Smooth muscle cell of the brain vasculature (primary cell): ENCODE measurements at regions not wholly inside any gene's neighbourhood (a gene's known extent, or its start where the extent isn't known, plus 50 kb on each side); places are given as distances from the start of the nearest gene placed in this dataset.
"Not testable (repeated sequence)": the region's sequence is repeated elsewhere in the genome, so short reads cannot be mapped to it uniquely, and the experiment has no call there.

ENCODE experiments used
- DNase-seq: peaks from one replicate; pipeline ENCODE4 v3.0.0-alpha.2; 2012; ENCODE audit warnings: low read depth, low spot score

GRCh38 chr14:50018201-50018932 is 98.0 kb downstream of the VCPKMT start:
- DNase-seq = no peak

- DNase-seq = no peak
Measured at GRCh38 chr14:50018933-50019210, 97.5 kb downstream of the VCPKMT start.

DNA sequence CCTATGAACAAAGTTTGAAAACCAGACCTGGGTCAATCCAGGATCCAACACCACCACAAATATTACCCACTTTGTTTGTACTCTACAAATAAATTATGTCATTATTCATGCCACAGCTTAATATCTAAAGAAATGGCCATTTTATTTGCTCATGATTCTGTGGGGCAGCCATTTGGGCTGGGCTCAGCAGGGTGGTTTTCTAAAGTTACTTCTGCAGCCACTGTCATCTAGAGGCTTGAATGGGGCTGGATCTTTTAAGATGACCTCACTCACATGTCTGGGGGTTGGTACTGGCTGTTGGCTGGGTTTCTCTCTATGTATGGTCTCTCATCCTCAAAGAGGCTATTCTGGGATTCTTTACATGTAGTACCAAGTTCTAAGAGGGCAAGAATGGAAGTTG is 96.2 kb downstream of the VCPKMT start:
- no peak for DNase-seq

GRCh38 chr14:50020799-50021198 is 95.6 kb downstream of the VCPKMT start:
- DNase-seq = no peak

DNA sequence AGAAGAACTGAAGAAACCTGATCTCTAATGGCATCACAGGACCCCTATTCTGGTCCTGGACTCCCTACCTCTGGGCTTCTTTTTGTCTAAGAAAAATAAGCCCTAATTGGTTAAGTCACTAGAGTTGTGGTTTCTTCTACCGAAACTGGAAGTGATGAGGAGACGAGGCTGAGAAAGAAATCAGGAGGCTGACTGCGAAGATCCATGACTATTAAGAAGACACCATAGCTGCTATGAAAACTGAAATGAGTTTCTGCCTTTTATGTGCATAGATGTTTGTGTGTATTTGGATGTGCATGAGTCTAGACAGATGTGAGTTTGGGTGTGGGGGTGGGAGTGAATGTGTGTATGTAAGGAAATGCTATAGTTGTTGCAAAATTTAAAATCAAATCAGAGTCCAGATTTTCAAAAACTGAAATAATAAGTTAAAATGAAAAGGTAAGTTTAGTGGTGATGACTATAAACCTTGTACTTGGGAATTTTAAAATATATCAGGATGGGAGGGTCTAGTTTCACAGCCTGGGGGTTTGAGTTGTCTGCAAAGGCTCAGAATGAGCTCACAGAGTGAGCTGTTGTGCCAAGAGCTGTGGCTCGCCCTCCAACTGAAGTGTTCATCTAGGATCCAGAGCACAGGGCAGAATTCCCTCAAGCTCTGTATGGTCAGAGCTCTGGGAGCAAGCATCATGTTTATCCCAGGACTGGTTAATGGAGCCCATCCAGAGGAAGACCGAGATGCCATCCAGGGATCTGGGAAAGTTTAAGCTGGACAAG is 94.9 kb downstream of the VCPKMT start:
- no peak for DNase-seq

DNA sequence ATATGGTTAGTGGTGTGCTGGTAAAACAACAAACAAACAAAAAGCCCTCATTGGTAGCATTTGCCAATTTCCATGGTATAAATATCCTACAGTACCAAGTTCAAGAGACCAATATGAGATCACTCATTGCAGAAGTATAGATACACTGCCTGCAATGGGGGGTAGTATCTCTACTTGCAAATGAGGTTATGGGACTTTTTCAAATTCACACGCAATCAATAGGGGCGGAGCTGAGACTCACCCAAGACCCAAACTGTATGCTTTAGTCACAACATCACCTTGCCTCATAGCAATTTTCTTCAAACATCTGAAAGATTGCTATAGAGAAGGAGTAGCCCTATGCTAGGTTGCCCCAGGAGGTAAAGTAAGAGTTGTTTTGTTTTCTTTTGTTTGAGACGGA is 93.7 kb downstream of the VCPKMT start:
- DNase-seq = no peak

- DNase-seq = no peak
Measured at GRCh38 chr14:50023671-50024490, 92.5 kb downstream of the VCPKMT start.

GRCh38 chr14:50025073-50025472 is 91.3 kb downstream of the VCPKMT start:
- DNase-seq = no peak

DNA sequence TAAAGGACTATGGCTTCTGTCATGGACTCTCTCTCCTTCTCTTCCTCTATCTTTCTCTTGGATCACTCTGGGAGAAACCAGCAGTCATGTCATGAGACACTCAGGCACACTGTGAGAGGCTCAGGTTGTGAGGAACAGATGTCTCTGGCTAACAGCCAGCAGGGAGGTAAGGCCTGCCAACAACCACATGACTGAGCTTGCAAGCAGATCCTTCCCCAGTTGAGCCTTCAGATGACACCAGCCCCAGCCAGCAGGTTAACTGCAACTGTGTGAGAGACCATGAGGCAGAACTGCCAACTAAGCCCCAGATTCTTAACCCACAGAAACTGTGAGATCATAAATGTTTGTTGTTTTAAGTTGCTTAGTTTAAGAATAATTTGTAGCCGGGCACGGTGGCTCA is 90.6 kb downstream of the VCPKMT start:
- no peak for DNase-seq

DNA sequence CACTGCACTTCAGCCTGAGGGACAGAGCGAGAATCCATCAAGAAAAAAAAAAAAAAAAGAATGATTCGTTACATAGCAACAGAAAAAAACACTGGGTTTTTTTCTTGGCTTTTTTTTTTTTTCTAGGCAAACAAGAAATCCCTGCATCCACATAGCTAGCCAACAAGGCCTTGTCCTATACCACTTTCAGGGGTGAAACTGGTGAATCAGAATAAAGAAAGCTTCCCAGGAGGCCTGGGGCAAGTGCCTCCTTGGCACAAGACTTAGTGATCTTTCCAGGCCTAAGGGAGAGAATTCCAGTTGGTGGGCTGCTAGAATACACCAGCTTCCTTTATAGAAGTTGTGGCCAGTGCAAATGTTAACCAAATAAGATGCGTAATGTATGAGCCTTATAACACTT is 90.0 kb downstream of the VCPKMT start:
- DNase-seq = no peak

GRCh38 chr14:50027816-50028215 is 88.6 kb downstream of the VCPKMT start:
- DNase-seq = no peak

DNA sequence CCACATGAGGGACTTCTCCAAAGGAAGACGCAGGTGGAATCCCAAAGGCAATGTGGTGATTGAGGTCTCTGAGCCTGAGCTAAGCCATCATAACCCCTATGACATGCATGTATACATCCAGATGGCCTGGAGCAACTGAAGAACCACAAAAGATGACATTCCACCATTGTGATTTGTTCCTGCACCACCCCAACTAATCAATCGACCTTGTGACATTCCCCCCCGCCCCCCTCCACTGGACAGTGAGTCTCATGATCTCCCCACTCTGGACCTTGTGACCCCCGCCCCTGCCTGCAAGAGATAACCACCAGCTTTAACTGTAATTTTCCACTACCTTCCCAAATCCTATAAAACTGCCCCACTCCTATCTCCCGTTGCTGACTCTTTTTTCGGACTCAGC is 87.9 kb downstream of the VCPKMT start:
- DNase-seq = no peak

DNA sequence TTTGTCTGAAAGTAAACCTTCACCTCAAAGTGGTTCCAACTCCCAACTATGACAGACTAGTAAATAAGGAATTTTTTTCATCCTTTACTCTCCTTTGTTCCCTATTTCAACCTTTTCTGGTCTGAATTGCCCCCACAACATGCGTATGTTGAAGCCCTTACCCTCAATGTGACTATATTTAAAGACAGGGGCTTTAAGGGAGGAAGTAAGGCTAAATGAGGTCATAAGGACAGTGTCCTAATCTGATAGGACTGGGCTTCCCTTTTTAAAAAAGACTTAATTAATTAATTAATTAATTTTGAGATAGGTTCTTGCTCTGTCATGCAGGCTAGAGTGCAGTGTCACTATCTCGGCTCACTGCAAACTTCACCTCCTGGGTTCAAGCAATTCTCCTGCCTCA is 86.3 kb downstream of the VCPKMT start:
- DNase-seq = no peak

- not testable (repeated sequence) for DNase-seq
Measured at GRCh38 chr14:50030911-50031310, 85.5 kb downstream of the VCPKMT start.

- no peak for DNase-seq
Measured at GRCh38 chr14:50031602-50032313, 84.6 kb downstream of the VCPKMT start.

DNA sequence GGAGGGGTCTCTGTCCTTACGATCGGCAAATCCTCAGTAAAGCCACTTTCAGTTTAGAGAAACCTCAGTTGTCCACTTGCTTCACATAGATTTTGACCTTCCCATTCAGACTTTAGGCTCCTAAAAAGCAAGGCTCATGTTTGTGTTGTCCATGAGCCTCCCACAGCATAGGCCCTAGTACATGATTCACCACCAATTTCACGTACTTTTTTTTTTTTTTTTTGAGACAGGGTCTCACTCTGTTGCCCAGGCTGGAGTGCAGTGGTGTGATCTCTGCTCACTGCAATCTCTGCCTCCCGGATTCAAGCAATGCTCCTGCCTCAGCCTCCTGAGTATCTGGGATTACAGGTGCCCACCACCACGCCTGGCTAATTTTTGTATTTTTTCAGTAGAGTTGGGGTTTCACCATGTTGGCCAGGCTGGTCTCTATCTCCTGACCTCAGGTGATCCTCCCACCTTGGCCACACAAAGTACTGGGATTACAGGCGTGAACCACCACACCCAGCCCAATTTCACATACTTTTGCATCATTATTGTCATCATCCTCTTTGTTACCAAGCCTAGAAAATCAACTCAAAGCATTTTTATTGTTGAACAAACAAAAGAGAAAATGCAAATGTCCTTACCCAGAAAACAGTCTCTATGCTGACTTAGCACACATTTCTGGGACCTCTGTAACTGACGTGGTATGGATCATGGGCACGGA is 83.8 kb downstream of the VCPKMT start:
- not testable (repeated sequence) for DNase-seq

- no peak for DNase-seq
Measured at GRCh38 chr14:50035214-50035613, 81.2 kb downstream of the VCPKMT start.

DNA sequence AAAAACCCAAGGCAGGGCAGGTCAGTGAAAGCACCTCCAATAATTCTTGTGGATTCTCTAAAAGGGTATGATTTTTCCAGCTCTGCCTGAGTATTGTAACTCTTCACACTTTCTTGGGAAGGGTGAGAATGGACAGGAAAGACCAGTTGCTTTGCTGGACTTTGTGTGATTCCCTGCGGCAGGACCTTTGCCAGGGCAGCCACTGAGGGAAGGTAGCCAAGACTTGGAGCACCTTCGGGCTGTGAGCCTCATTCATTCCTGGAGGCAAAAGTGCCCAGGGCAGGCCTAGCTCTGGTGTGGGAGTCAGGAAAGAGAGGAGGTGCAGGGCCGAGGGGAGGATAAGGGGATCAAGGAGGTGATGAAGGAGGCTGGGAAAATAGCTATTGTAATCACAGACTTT is 80.2 kb downstream of the VCPKMT start:
- DNase-seq = no peak

- DNase-seq = no peak
Measured at GRCh38 chr14:50036637-50037036, 79.7 kb downstream of the VCPKMT start.

GRCh38 chr14:50037240-50037639 is 79.1 kb downstream of the VCPKMT start:
- no peak for DNase-seq

- DNase-seq = no peak
Measured at GRCh38 chr14:50037852-50038251, 78.5 kb downstream of the VCPKMT start.
